Vagina (tissue), 2 donors: ENCODE measurements at regions not wholly inside any gene's neighbourhood (a gene's known extent, or its start where the extent isn't known, plus 50 kb on each side); places are given as distances from the start of the nearest gene placed in this dataset.

ENCODE experiments used
- DNase-seq, 2 donors: peaks; one replicate each; pipeline ENCODE4 v3.0.0-alpha.2; 2017; ENCODE audit errors: extremely low spot score in 2 of 2
- H3K27ac ChIP-seq: fragments of 200-600 bp; sonication (generic); one replicate; pipeline ENCODE4 v1.5.1; 2019
- H3K27me3 ChIP-seq: fragments of 200-600 bp; sonication (generic); one replicate; pipeline ENCODE4 v1.5.1; 2019
- H3K36me3 ChIP-seq, 2 donors: fragments of 200-600 bp; sonication (generic); one replicate each; pipeline ENCODE4 v1.5.1; 2017 to 2019
- H3K4me1 ChIP-seq: fragments of 200-600 bp; sonication (generic); one replicate; pipeline ENCODE4 v1.5.1; 2019
- H3K4me3 ChIP-seq, 2 donors: fragments of 200-600 bp; sonication (generic); 1 replicate in 1 of 2; 2 replicates in 1 of 2; pipeline ENCODE4 v1.5.1; 2016 to 2019
- H3K9me3 ChIP-seq: fragments of 200-600 bp; sonication (generic); one replicate; pipeline ENCODE4 v1.5.1; 2019
- POLR2A ChIP-seq, 2 donors: fragments of 450-650 bp; IDR thresholded peaks; one replicate each; pipeline ENCODE4 v1.6.1; 2017; ENCODE audit warnings: antibody characterized with exemption in 2 of 2, mild to moderate bottlenecking in 2 of 2, moderate library complexity in 2 of 2
- POLR2AphosphoS5 ChIP-seq, 2 donors: sonication (generic); formaldehyde crosslinking; IDR thresholded peaks; one replicate each; pipeline ENCODE4 v1.9.0; 2017; ENCODE audit warnings: antibody characterized with exemption in 2 of 2, mild to moderate bottlenecking in 2 of 2, low read depth in 1 of 2; ENCODE audit not compliant: insufficient read depth in 1 of 2
- intact Hi-C: fragments of 100-400 bp; cut with DNase I; formaldehyde crosslinking; loops from one replicate; pipeline ENCODE4 v1.15.1; 2023
- TF ChIP-seq, protein P1 (sequence below), 3 experiments: fragments of 450-650 bp in 2 of 3; fragments of 200-600 bp in 1 of 3; sonication (generic) in 1 of 3; IDR thresholded peaks; one replicate each; pipeline ENCODE4 v1.5.1; 2017 to 2019; ENCODE audit warnings: antibody characterized with exemption in 3 of 3, mild to moderate bottlenecking in 2 of 3, moderate library complexity in 2 of 3

DNA sequence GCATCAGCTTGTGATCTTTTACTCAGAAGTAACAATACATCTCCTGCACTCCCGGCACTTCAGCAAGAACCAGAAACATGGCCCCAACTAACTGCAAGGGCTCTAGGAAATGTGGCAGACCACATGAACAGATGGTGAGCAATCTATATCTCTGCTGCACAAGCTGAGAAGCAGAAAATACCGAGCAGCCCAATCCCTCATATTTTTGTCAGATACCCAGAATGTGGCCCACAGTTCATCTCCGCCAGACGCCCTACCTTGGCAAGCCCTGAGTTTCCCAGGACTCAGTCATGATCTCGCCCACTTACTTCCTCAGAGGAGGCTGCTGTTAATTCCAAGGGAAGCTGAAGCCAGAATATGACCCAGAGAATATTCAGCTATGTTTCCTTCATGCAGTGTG lies 63.1 kb upstream of the PHACTR1 start:
- intact Hi-C loops: no loop called here
- Histone ChIP-seq H3K27ac (no peak overlapping the region), H3K36me3 (no peaks in the 10 kb centered on the region), H3K27me3 (no peaks in the 10 kb centered on the region), H3K4me1 (no peaks in the 10 kb centered on the region), H3K9me3 (no peaks in the 10 kb centered on the region), H3K4me3 (no peak overlapping the region)
- no peak for DNase-seq
- TF ChIP-seq, protein P1, sequence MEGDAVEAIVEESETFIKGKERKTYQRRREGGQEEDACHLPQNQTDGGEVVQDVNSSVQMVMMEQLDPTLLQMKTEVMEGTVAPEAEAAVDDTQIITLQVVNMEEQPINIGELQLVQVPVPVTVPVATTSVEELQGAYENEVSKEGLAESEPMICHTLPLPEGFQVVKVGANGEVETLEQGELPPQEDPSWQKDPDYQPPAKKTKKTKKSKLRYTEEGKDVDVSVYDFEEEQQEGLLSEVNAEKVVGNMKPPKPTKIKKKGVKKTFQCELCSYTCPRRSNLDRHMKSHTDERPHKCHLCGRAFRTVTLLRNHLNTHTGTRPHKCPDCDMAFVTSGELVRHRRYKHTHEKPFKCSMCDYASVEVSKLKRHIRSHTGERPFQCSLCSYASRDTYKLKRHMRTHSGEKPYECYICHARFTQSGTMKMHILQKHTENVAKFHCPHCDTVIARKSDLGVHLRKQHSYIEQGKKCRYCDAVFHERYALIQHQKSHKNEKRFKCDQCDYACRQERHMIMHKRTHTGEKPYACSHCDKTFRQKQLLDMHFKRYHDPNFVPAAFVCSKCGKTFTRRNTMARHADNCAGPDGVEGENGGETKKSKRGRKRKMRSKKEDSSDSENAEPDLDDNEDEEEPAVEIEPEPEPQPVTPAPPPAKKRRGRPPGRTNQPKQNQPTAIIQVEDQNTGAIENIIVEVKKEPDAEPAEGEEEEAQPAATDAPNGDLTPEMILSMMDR (IDR thresholded peaks at IDR 0.05): no peak
- TF ChIP-seq POLR2A (IDR thresholded peaks at IDR 0.05) (no peak), POLR2AphosphoS5 (IDR thresholded peaks at IDR 0.05; ENCODE audit: insufficient read depth in 1 of 2, low read depth in 1 of 2) (no peak)

DNA sequence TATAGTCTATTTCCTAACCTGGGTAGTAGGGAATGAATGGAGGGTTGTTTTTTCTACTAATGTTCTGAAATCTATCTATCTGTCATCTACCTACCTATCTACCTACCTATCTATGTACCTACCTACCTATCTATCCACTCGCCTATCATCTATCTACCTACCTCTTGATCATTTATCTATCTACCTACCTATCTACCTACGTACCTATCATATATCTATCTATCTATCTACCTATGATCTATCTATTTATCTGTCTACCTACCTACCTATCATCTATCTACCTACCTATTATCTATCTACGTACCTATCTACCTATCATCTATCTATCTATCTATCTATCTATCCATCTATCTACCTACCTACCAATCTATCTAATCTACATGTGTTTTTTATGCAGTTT lies 62.5 kb upstream of the PHACTR1 start:
- Histone ChIP-seq H3K36me3 (no peaks in the 10 kb centered on the region), H3K4me1 (no peaks in the 10 kb centered on the region), H3K27me3 (no peaks in the 10 kb centered on the region), H3K9me3 (no peaks in the 10 kb centered on the region), H3K27ac (no peak overlapping the region), H3K4me3 (no peak overlapping the region)
- DNase-seq: no peak
- intact Hi-C loops: no loop called here
- TF ChIP-seq POLR2A (IDR thresholded peaks at IDR 0.05) (no peak), POLR2AphosphoS5 (IDR thresholded peaks at IDR 0.05; ENCODE audit: insufficient read depth in 1 of 2, low read depth in 1 of 2) (no peak)
- TF ChIP-seq, protein P1 (IDR thresholded peaks at IDR 0.05): no peak

DNA sequence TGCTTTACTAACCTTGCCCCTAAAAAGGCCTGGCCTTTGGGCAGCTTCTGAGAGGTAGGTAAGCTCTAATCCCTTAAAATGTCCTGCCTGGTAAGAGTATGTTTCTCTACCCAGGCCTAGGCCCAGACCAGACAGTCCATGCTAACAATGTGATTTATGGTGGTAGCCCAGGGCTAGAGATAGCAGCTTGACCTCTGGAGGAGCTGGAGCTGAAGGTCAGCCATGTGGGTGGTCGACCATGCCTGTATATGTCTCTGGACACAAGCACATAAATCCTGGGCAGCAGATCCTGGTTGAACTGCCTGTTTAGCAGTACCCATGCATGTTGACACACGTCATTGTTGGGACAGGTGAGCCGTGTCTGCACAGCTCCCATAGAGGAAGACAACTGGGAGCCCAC lies 62.1 kb upstream of the PHACTR1 start:
- no peak overlapping the region for H3K27ac ChIP-seq
- no peaks in the 10 kb centered on the region for H3K36me3 ChIP-seq
- DNase-seq: no peak
- TF ChIP-seq, protein P1 (IDR thresholded peaks at IDR 0.05): no peak
- TF ChIP-seq POLR2A (IDR thresholded peaks at IDR 0.05): no peak
- TF ChIP-seq POLR2AphosphoS5 (IDR thresholded peaks at IDR 0.05; ENCODE audit: insufficient read depth in 1 of 2, low read depth in 1 of 2): no peak
- H3K27me3 ChIP-seq: no peaks in the 10 kb centered on the region
- intact Hi-C loops: no loop called here
- no peaks in the 10 kb centered on the region for H3K4me1 ChIP-seq
- H3K4me3 ChIP-seq: no peak overlapping the region
- no peaks in the 10 kb centered on the region for H3K9me3 ChIP-seq

DNA sequence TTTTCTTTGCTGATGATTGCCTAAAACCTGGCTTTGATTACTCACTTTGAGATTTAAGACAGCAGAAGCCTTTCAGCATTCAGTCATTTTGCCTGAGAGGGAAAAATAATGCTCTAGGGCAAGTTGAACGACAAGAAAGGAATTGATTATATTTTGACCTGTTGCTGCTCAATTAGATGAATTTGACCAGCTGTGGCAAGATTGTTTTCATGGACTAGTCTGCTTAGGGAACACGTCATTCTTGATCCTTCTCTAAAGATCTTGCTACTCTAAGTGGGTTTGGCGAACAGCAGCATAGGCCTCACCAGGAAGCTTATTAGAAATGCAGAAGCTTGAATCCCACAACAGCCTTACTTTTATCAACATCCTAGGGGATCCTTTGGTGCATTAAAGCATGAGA lies 59.7 kb upstream of the PHACTR1 start:
- no peaks in the 10 kb centered on the region for H3K27me3 ChIP-seq
- H3K4me3 ChIP-seq: no peak overlapping the region
- H3K27ac ChIP-seq: no peak overlapping the region
- intact Hi-C loops: loop anchor here (5.0 kb wide), 1 partner anchor 570 kb away; no protein-coding TSS in a partner anchor
- H3K4me1 ChIP-seq: no peaks in the 10 kb centered on the region
- H3K36me3 ChIP-seq: no peaks in the 10 kb centered on the region
- no peaks in the 10 kb centered on the region for H3K9me3 ChIP-seq
- no peak for TF ChIP-seq POLR2AphosphoS5 (IDR thresholded peaks at IDR 0.05; ENCODE audit: insufficient read depth in 1 of 2, low read depth in 1 of 2)
- TF ChIP-seq POLR2A (IDR thresholded peaks at IDR 0.05): no peak
- TF ChIP-seq, protein P1 (IDR thresholded peaks at IDR 0.05): no peak
- DNase-seq: no peak

DNA sequence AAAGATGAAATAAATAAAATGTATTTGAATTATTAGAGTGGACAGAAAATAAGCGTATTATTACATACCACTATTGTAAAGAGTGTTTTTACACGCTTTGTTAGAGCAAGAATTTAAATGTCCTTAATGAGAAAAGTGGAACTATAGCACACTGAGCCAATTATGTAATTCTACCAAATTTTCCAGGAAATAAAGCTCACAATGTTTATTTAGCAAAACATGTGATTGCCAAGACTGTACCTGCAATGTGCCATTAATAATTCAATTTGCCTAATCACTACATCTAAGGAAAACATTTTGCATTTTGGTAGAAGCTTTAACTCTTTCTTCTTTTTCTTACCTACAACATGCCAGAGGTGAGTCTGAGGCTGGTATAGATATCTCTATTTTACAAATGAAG lies 58.7 kb upstream of the PHACTR1 start:
- DNase-seq: no peak
- intact Hi-C loops: loop anchor here (5.0 kb wide), 1 partner anchor 569 kb away; no protein-coding TSS in a partner anchor
- Histone ChIP-seq H3K9me3 (no peaks in the 10 kb centered on the region), H3K27ac (no peak overlapping the region), H3K4me3 (no peak overlapping the region), H3K36me3 (no peaks in the 10 kb centered on the region), H3K27me3 (no peaks in the 10 kb centered on the region), H3K4me1 (no peaks in the 10 kb centered on the region)
- TF ChIP-seq POLR2A (IDR thresholded peaks at IDR 0.05) (no peak), POLR2AphosphoS5 (IDR thresholded peaks at IDR 0.05; ENCODE audit: insufficient read depth in 1 of 2, low read depth in 1 of 2) (no peak)
- TF ChIP-seq, protein P1 (IDR thresholded peaks at IDR 0.05): no peak
